ES-I3 (cell line): ENCODE measurements at regions not wholly inside any gene's neighbourhood (a gene's known extent, or its start where the extent isn't known, plus 50 kb on each side); places are given as distances from the start of the nearest gene placed in this dataset.

Experiments
- H3K36me3 ChIP-seq: 2 replicates; pipeline ENCODE4 v1.6.1; 2013; ENCODE audit warnings: mild to moderate bottlenecking, low read length, control low read depth, moderate library complexity; ENCODE audit not compliant: insufficient read depth
- H3K4me1 ChIP-seq: 2 replicates; pipeline ENCODE4 v1.6.1; 2013; ENCODE audit warnings: mild to moderate bottlenecking, control low read depth, low read length; ENCODE audit not compliant: insufficient read depth
- H3K9ac ChIP-seq: 2 replicates; pipeline ENCODE4 v1.6.1; 2013; ENCODE audit warnings: low read depth, mild to moderate bottlenecking, low read length, moderate library complexity
- H3K9me3 ChIP-seq: 2 replicates; pipeline ENCODE4 v1.6.1; 2013; ENCODE audit warnings: mild to moderate bottlenecking, low read length, moderate library complexity; ENCODE audit not compliant: control insufficient read depth, insufficient read depth

GRCh38 chr13:74966814-74967424 lies 515.0 kb downstream of the TBC1D4 start:
- H3K9ac ChIP-seq: no peak overlapping the region
- no peaks in the 10 kb centered on the region for H3K9me3 ChIP-seq
- H3K36me3 ChIP-seq: no peaks in the 10 kb centered on the region
- H3K4me1 ChIP-seq: no peaks in the 10 kb centered on the region

GRCh38 chr13:74966275-74966674 lies 515.7 kb downstream of the TBC1D4 start:
- no peaks in the 10 kb centered on the region for H3K9me3 ChIP-seq
- no peaks in the 10 kb centered on the region for H3K36me3 ChIP-seq
- no peaks in the 10 kb centered on the region for H3K4me1 ChIP-seq
- H3K9ac ChIP-seq: no peak overlapping the region

- Histone ChIP-seq H3K36me3 (no peaks in the 10 kb centered on the region), H3K4me1 (no peaks in the 10 kb centered on the region), H3K9ac (no peak overlapping the region), H3K9me3 (no peaks in the 10 kb centered on the region)
Observed at GRCh38 chr13:74945637-74946036, 536.3 kb downstream of the TBC1D4 start.

GRCh38 chr13:74931698-74932433 lies 550.1 kb downstream of the TBC1D4 start:
- H3K36me3 ChIP-seq: no peaks in the 10 kb centered on the region
- H3K9ac ChIP-seq: no peak overlapping the region
- no peaks in the 10 kb centered on the region for H3K9me3 ChIP-seq
- H3K4me1 ChIP-seq: no peaks in the 10 kb centered on the region

- H3K9me3 ChIP-seq: no peaks in the 10 kb centered on the region
- no peaks in the 10 kb centered on the region for H3K4me1 ChIP-seq
- no peak overlapping the region for H3K9ac ChIP-seq
- H3K36me3 ChIP-seq: no peaks in the 10 kb centered on the region
Observed at GRCh38 chr13:74930402-74931165, 551.4 kb downstream of the TBC1D4 start.

GRCh38 chr13:74929436-74929835 lies 552.5 kb downstream of the TBC1D4 start:
- Histone ChIP-seq H3K4me1 (no peaks in the 10 kb centered on the region), H3K9ac (no peak overlapping the region), H3K9me3 (no peaks in the 10 kb centered on the region), H3K36me3 (no peaks in the 10 kb centered on the region)

GRCh38 chr13:74927823-74928222 lies 554.1 kb downstream of the TBC1D4 start:
- H3K9me3 ChIP-seq: peaks cover 3% of the 10 kb centered on the region; the same call in 1 of the 2 replicates
- H3K4me1 ChIP-seq: no peaks in the 10 kb centered on the region

GRCh38 chr13:74922963-74923362 lies 559.0 kb downstream of the TBC1D4 start:
- Histone ChIP-seq H3K9me3 (peaks cover 3% of the 10 kb centered on the region; the same call in 1 of the 2 replicates), H3K9ac (no peak overlapping the region), H3K36me3 (no peaks in the 10 kb centered on the region; the same call in 1 of the 2 replicates), H3K4me1 (no peaks in the 10 kb centered on the region)

More at GRCh38 chr13:74927823-74928222, 554.1 kb downstream of the TBC1D4 start:
- Histone ChIP-seq H3K9ac (no peak overlapping the region), H3K36me3 (no peaks in the 10 kb centered on the region)

GRCh38 chr13:74921326-74921725 lies 560.6 kb downstream of the TBC1D4 start:
- Histone ChIP-seq H3K4me1 (no peaks in the 10 kb centered on the region), H3K36me3 (no peaks in the 10 kb centered on the region; the same call in 1 of the 2 replicates), H3K9me3 (peaks cover 3% of the 10 kb centered on the region; the same call in 1 of the 2 replicates), H3K9ac (no peak overlapping the region)

- Histone ChIP-seq H3K36me3 (no peaks in the 10 kb centered on the region; the same call in 1 of the 2 replicates), H3K4me1 (no peaks in the 10 kb centered on the region), H3K9ac (no peak overlapping the region), H3K9me3 (peaks cover 3% of the 10 kb centered on the region; the same call in 1 of the 2 replicates)
Observed at GRCh38 chr13:74920920-74921319, 561.0 kb downstream of the TBC1D4 start.

- Histone ChIP-seq H3K9me3 (peaks cover 3% of the 10 kb centered on the region; the same call in 1 of the 2 replicates), H3K9ac (no peak overlapping the region)
Observed at GRCh38 chr13:74920361-74920760, 561.6 kb downstream of the TBC1D4 start.

GRCh38 chr13:74919914-74920313 lies 562.1 kb downstream of the TBC1D4 start:
- Histone ChIP-seq H3K9me3 (peaks cover 3% of the 10 kb centered on the region; the same call in 1 of the 2 replicates), H3K9ac (no peak overlapping the region), H3K36me3 (no peaks in the 10 kb centered on the region; the same call in 1 of the 2 replicates), H3K4me1 (no peaks in the 10 kb centered on the region)

More at GRCh38 chr13:74920361-74920760, 561.6 kb downstream of the TBC1D4 start:
- no peaks in the 10 kb centered on the region; the same call in 1 of the 2 replicates for H3K36me3 ChIP-seq
- no peaks in the 10 kb centered on the region for H3K4me1 ChIP-seq

- Histone ChIP-seq H3K36me3 (no peaks in the 10 kb centered on the region), H3K9ac (no peak overlapping the region), H3K4me1 (no peaks in the 10 kb centered on the region), H3K9me3 (no peaks in the 10 kb centered on the region)
Observed at GRCh38 chr13:74912898-74913297, 569.1 kb downstream of the TBC1D4 start.

- Histone ChIP-seq H3K9me3 (no peaks in the 10 kb centered on the region), H3K9ac (no peak overlapping the region), H3K36me3 (no peaks in the 10 kb centered on the region), H3K4me1 (no peaks in the 10 kb centered on the region)
Observed at GRCh38 chr13:74910415-74910814, 571.6 kb downstream of the TBC1D4 start.
